ENCODE measurements at regions not wholly inside any gene's neighbourhood (a gene's known extent, or its start where the extent isn't known, plus 50 kb on each side); places are given as distances from the start of the nearest gene placed in this dataset.

GRCh38 chr6:40312213-40313015 is 274.8 kb downstream of the LRFN2 start:
- DNase-seq (ENCODE audit: low read depth) = no peak

GRCh38 chr6:40308533-40309306 is 278.4 kb downstream of the LRFN2 start:
- DNase-seq (ENCODE audit: low read depth) = peak; percentile 11

- no peak for DNase-seq (ENCODE audit: low read depth)
These were observed 279.5 kb downstream of the LRFN2 start for GRCh38 chr6:40307712-40308111.

GRCh38 chr6:40302856-40303454 is 284.2 kb downstream of the LRFN2 start:
- DNase-seq (ENCODE audit: low read depth) = no peak

- peak; percentile 57 for DNase-seq (ENCODE audit: low read depth)
These were observed 287.5 kb downstream of the LRFN2 start for GRCh38 chr6:40299681-40300080.

GRCh38 chr6:40298207-40298606 is 289.0 kb downstream of the LRFN2 start:
- no peak for DNase-seq (ENCODE audit: low read depth)

GRCh38 chr6:40295251-40295950 is 291.8 kb downstream of the LRFN2 start:
- DNase-seq (ENCODE audit: low read depth) = peak; percentile 72

GRCh38 chr6:40293460-40294185 is 293.5 kb downstream of the LRFN2 start:
- DNase-seq (ENCODE audit: low read depth) = no peak

GRCh38 chr6:40293060-40293459 is 294.1 kb downstream of the LRFN2 start:
- DNase-seq (ENCODE audit: low read depth) = no peak

- DNase-seq (ENCODE audit: low read depth) = no peak
These were observed 296.3 kb downstream of the LRFN2 start for GRCh38 chr6:40290816-40291215.

GRCh38 chr6:40288919-40289318 is 298.2 kb downstream of the LRFN2 start:
- no peak for DNase-seq (ENCODE audit: low read depth)

GRCh38 chr6:40287296-40287850 is 299.8 kb downstream of the LRFN2 start:
- no peak for DNase-seq (ENCODE audit: low read depth)

- DNase-seq (ENCODE audit: low read depth) = no peak
These were observed 300.4 kb downstream of the LRFN2 start for GRCh38 chr6:40286721-40287120.

- DNase-seq (ENCODE audit: low read depth) = no peak
These were observed 301.2 kb downstream of the LRFN2 start for GRCh38 chr6:40285996-40286395.

- DNase-seq (ENCODE audit: low read depth) = no peak
These were observed 301.6 kb downstream of the LRFN2 start for GRCh38 chr6:40285535-40285934.

- no peak for DNase-seq (ENCODE audit: low read depth)
These were observed 304.2 kb downstream of the LRFN2 start for GRCh38 chr6:40282986-40283385.

- DNase-seq (ENCODE audit: low read depth) = no peak
These were observed 305.8 kb downstream of the LRFN2 start for GRCh38 chr6:40281402-40281801.

- peak; percentile 27 for DNase-seq (ENCODE audit: low read depth)
These were observed 306.9 kb downstream of the LRFN2 start for GRCh38 chr6:40280231-40280630.

GRCh38 chr6:40276141-40276540 is 311.0 kb downstream of the LRFN2 start:
- peak; percentile 93 for DNase-seq (ENCODE audit: low read depth)

GRCh38 chr6:40274058-40274457 is 313.1 kb downstream of the LRFN2 start:
- DNase-seq (ENCODE audit: low read depth) = peak; percentile 71

- no peak for DNase-seq (ENCODE audit: low read depth)
These were observed 318.6 kb downstream of the LRFN2 start for GRCh38 chr6:40268614-40269013.

All from renal cortical epithelial cell (primary cell).